ENCODE measurements at regions not wholly inside any gene's neighbourhood (a gene's known extent, or its start where the extent isn't known, plus 50 kb on each side); places are given as distances from the start of the nearest gene placed in this dataset.

- TF ChIP-seq GTF2F1 (IDR thresholded peaks at IDR 0.05; ENCODE audit: borderline replicate concordance, low read depth, low read length) (no peak), HDAC6 (IDR thresholded peaks at IDR 0.05; ENCODE audit: low read depth, low read length) (no peak), POLR2A (IDR thresholded peaks at IDR 0.05; ENCODE audit: control extremely low read depth in 1 of 2, low read depth in 2 of 2, low read length in 2 of 2) (no peak)
Observed at GRCh38 chr3:178131801-178132200, 404.4 kb upstream of the KCNMB2 start (continued).
